ENCODE measurements at regions not wholly inside any gene's neighbourhood (a gene's known extent, or its start where the extent isn't known, plus 50 kb on each side); places are given as distances from the start of the nearest gene placed in this dataset.

- TF ChIP-seq POLR2A (IDR thresholded peaks at IDR 0.05), result no peak
- no peak for TF ChIP-seq POLR2AphosphoS5 (IDR thresholded peaks at IDR 0.05)
- no peak for TF ChIP-seq CTCF (IDR thresholded peaks at IDR 0.05)
- TF ChIP-seq EP300 (IDR thresholded peaks at IDR 0.05), result no peak
- H3K4me1 ChIP-seq, result no peaks in the 10 kb centered on the region
- no peak overlapping the region for H3K4me3 ChIP-seq
- no peaks in the 10 kb centered on the region for H3K27me3 ChIP-seq
- no peak for DNase-seq (ENCODE audit: low spot score in 2 of 2)
- H3K9me3 ChIP-seq, result no peaks in the 10 kb centered on the region
- no peaks in the 10 kb centered on the region for H3K36me3 ChIP-seq
- H3K27ac ChIP-seq, result no peak overlapping the region
- 55% methylated on average over 8 of the region's 8 CpGs for WGBS
Measured at GRCh38 chr14:106489112-106489881, 962.9 kb downstream of the TMEM121 start.

GRCh38 chr14:106490442-106490841 lies 964.1 kb downstream of the TMEM121 start:
- no peak overlapping the region for H3K27ac ChIP-seq
- H3K27me3 ChIP-seq, result no peaks in the 10 kb centered on the region
- no peaks in the 10 kb centered on the region for H3K4me1 ChIP-seq
- H3K9me3 ChIP-seq, result no peaks in the 10 kb centered on the region
- no peaks in the 10 kb centered on the region for H3K36me3 ChIP-seq
- WGBS, result 67% methylated on average over 5 of the region's 5 CpGs
- H3K4me3 ChIP-seq, result no peak overlapping the region
- TF ChIP-seq CTCF (IDR thresholded peaks at IDR 0.05) (no peak), POLR2A (IDR thresholded peaks at IDR 0.05) (no peak), EP300 (IDR thresholded peaks at IDR 0.05) (no peak), POLR2AphosphoS5 (IDR thresholded peaks at IDR 0.05) (no peak)
- no peak for DNase-seq (ENCODE audit: low spot score in 2 of 2)

GRCh38 chr14:106491851-106492250 lies 965.5 kb downstream of the TMEM121 start:
- no peak for TF ChIP-seq POLR2A (IDR thresholded peaks at IDR 0.05)
- TF ChIP-seq POLR2AphosphoS5 (IDR thresholded peaks at IDR 0.05), result no peak
- no peak for TF ChIP-seq EP300 (IDR thresholded peaks at IDR 0.05)
- TF ChIP-seq CTCF (IDR thresholded peaks at IDR 0.05), result no peak
- no peak for DNase-seq (ENCODE audit: low spot score in 2 of 2)
- no peak overlapping the region for H3K4me3 ChIP-seq
- no peak overlapping the region for H3K27ac ChIP-seq
- H3K36me3 ChIP-seq, result no peaks in the 10 kb centered on the region
- no peaks in the 10 kb centered on the region for H3K4me1 ChIP-seq
- WGBS, result 76% methylated on average over 9 of the region's 9 CpGs
- H3K9me3 ChIP-seq, result no peaks in the 10 kb centered on the region
- H3K27me3 ChIP-seq, result no peaks in the 10 kb centered on the region

- Histone ChIP-seq H3K4me1 (no peaks in the 10 kb centered on the region), H3K27me3 (no peaks in the 10 kb centered on the region), H3K27ac (no peak overlapping the region), H3K9me3 (no peaks in the 10 kb centered on the region), H3K36me3 (no peaks in the 10 kb centered on the region), H3K4me3 (no peak overlapping the region)
- 46% methylated on average over 3 of the region's 3 CpGs for WGBS
- no peak for TF ChIP-seq POLR2AphosphoS5 (IDR thresholded peaks at IDR 0.05)
- no peak for TF ChIP-seq POLR2A (IDR thresholded peaks at IDR 0.05)
- no peak for TF ChIP-seq CTCF (IDR thresholded peaks at IDR 0.05)
- no peak for TF ChIP-seq EP300 (IDR thresholded peaks at IDR 0.05)
- no peak for DNase-seq (ENCODE audit: low spot score in 2 of 2)
Measured at GRCh38 chr14:106493962-106494823, 967.8 kb downstream of the TMEM121 start.

- no peaks in the 10 kb centered on the region for H3K4me1 ChIP-seq
- WGBS, result 37% methylated on average over 1 of the region's 1 CpG
- DNase-seq (ENCODE audit: low spot score in 2 of 2), result no peak
- H3K27ac ChIP-seq, result no peak overlapping the region
- H3K36me3 ChIP-seq, result no peaks in the 10 kb centered on the region
- no peaks in the 10 kb centered on the region for H3K27me3 ChIP-seq
- H3K9me3 ChIP-seq, result no peaks in the 10 kb centered on the region
- H3K4me3 ChIP-seq, result no peak overlapping the region
- no peak for TF ChIP-seq CTCF (IDR thresholded peaks at IDR 0.05)
- no peak for TF ChIP-seq POLR2AphosphoS5 (IDR thresholded peaks at IDR 0.05)
- TF ChIP-seq POLR2A (IDR thresholded peaks at IDR 0.05), result no peak
- TF ChIP-seq EP300 (IDR thresholded peaks at IDR 0.05), result no peak
Measured at GRCh38 chr14:106500571-106500970, 974.2 kb downstream of the TMEM121 start.
